ENCODE measurements at regions not wholly inside any gene's neighbourhood (a gene's known extent, or its start where the extent isn't known, plus 50 kb on each side); places are given as distances from the start of the nearest gene placed in this dataset.

DNA sequence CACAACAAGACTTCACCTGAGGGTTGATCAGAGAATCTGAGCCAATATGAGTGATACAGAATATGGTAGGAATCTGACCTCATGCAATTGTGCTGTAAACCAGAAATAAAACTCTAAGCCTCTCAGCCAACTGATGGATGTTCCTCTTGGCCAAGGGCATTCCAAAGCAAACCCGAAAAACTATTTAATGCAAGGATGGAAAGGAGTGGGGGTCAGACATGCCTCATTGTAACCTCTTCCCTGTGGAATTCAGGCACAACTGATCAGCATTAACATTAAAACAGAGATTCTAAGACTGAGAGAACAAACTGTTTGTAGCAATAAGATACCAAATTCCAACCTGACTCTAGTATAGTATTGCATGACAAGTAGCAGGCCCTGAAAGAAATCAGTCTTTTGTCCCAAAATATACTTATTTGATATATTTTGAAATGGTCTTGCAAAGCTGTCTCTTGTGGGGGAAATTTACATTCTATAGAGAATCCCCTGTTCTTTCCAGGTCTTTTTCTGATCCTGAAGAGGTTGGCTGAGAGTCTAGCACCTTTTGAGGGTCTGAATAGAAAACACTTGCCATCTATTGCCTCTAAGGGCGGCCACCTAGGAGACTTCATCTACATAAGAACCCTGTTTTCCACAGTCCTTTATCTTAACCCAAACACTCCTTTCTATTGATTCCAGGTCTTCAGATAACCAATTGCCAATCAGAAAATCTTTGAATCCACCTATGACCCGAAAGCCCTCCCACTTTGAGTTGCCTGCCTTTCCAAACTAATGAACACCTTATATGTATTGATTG lies 50.4 kb upstream of the WDR11 start:
- intact Hi-C loops (cut with DNase I) = no loop called here
- no peak for DNase-seq
